SK-N-SH treated with all-trans-retinoic acid at 6 μM for 48 hours (cell line): ENCODE measurements at regions not wholly inside any gene's neighbourhood (a gene's known extent, or its start where the extent isn't known, plus 50 kb on each side); places are given as distances from the start of the nearest gene placed in this dataset.

Experiments used
- ATAC-seq: fragments of 200-7000 bp; cut with Tn5 transposase; 3 replicates; pipeline ENCODE4 v1.9.1; 2020; ENCODE audit warnings: mild to moderate bottlenecking, moderate library complexity
- BACH2 ChIP-seq: fragments of 250-450 bp; sonication (Bioruptor Pico); IDR thresholded peaks from 2 replicates; pipeline ENCODE4 v1.9.0; 2021; ENCODE audit warnings: mild to moderate bottlenecking, borderline replicate concordance
- CREB5 ChIP-seq: fragments of 250-450 bp; sonication (Bioruptor Pico); IDR thresholded peaks from 2 replicates; pipeline ENCODE4 v1.5.1; 2020; ENCODE audit warnings: low read depth, mild to moderate bottlenecking, moderate library complexity
- CSDC2 ChIP-seq: fragments of 250-450 bp; sonication (Bioruptor Pico); IDR thresholded peaks from 2 replicates; pipeline ENCODE4 v1.5.0; 2020; ENCODE audit warnings: mild to moderate bottlenecking, moderate library complexity
- CSRNP3 ChIP-seq: fragments of 250-450 bp; sonication (Bioruptor Pico); IDR thresholded peaks from 2 replicates; pipeline ENCODE4 v1.5.1; 2021; ENCODE audit warnings: mild to moderate bottlenecking, moderate library complexity
- ESRRG ChIP-seq: fragments of 250-450 bp; sonication (Bioruptor Pico); IDR thresholded peaks from 2 replicates; pipeline ENCODE4 v1.6.1; 2021; ENCODE audit warnings: mild to moderate bottlenecking
- GLIS3 ChIP-seq: fragments of 250-450 bp; sonication (Bioruptor Pico); IDR thresholded peaks from 2 replicates; pipeline ENCODE4 v1.5.0; 2020; ENCODE audit warnings: mild to moderate bottlenecking, moderate library complexity
- ISL1 ChIP-seq: fragments of 250-450 bp; sonication (Bioruptor Pico); IDR thresholded peaks from 2 replicates; pipeline ENCODE4 v2.1.2; 2022; ENCODE audit warnings: mild to moderate bottlenecking, moderate library complexity
- PATZ1 ChIP-seq: fragments of 250-450 bp; sonication (Bioruptor Pico); IDR thresholded peaks from 2 replicates; pipeline ENCODE4 v1.8.0; 2020; ENCODE audit warnings: mild to moderate bottlenecking, moderate library complexity, borderline replicate concordance
- PPARA ChIP-seq: fragments of 250-450 bp; sonication (Bioruptor Pico); IDR thresholded peaks from 2 replicates; pipeline ENCODE4 v1.5.0; 2020; ENCODE audit warnings: mild to moderate bottlenecking, borderline replicate concordance
- SNAI2 ChIP-seq: fragments of 250-450 bp; sonication (Bioruptor Pico); IDR thresholded peaks from 2 replicates; pipeline ENCODE4 v1.5.0; 2020; ENCODE audit warnings: mild to moderate bottlenecking, moderate library complexity
- TOX ChIP-seq: fragments of 250-450 bp; sonication (Bioruptor Pico); IDR thresholded peaks from 2 replicates; pipeline ENCODE4 v1.8.0; 2021; ENCODE audit warnings: mild to moderate bottlenecking, moderate library complexity, borderline replicate concordance
- ZC3H10 ChIP-seq: fragments of 250-450 bp; sonication (Bioruptor Pico); IDR thresholded peaks from 2 replicates; pipeline ENCODE4 v1.5.1; 2021; ENCODE audit warnings: mild to moderate bottlenecking, moderate library complexity
- ZFP30 ChIP-seq: fragments of 450-650 bp; formaldehyde crosslinking; IDR thresholded peaks from 2 replicates; pipeline ENCODE4 v1.5.0; 2022; ENCODE audit warnings: mild to moderate bottlenecking, moderate library complexity
- ZNF70 ChIP-seq: fragments of 450-650 bp; formaldehyde crosslinking; IDR thresholded peaks from 2 replicates; pipeline ENCODE4 v1.5.0; 2020; ENCODE audit warnings: mild to moderate bottlenecking, moderate library complexity
- ZNF8 ChIP-seq: fragments of 450-650 bp; formaldehyde crosslinking; IDR thresholded peaks from 2 replicates; pipeline ENCODE4 v1.5.0; 2020; ENCODE audit warnings: mild to moderate bottlenecking, moderate library complexity
- TF ChIP-seq, protein P1 (sequence below): fragments of 250-450 bp; sonication (Bioruptor Pico); IDR thresholded peaks from 2 replicates; pipeline ENCODE4 v1.5.0; 2020; ENCODE audit warnings: mild to moderate bottlenecking, moderate library complexity
- TF ChIP-seq, protein P2 (sequence below): fragments of 250-450 bp; sonication (Bioruptor Pico); IDR thresholded peaks from 2 replicates; pipeline ENCODE4 v1.8.0; 2021; ENCODE audit warnings: low read depth, mild to moderate bottlenecking, moderate library complexity, borderline replicate concordance

- ATAC-seq: no peak
- TF ChIP-seq CSRNP3 (CRISPR knock-in tag) (no peak), ZNF8 (CRISPR knock-in tag) (no peak), BACH2 (CRISPR knock-in tag) (no peak), ISL1 (CRISPR knock-in tag) (no peak)
- TF ChIP-seq, protein P1, sequence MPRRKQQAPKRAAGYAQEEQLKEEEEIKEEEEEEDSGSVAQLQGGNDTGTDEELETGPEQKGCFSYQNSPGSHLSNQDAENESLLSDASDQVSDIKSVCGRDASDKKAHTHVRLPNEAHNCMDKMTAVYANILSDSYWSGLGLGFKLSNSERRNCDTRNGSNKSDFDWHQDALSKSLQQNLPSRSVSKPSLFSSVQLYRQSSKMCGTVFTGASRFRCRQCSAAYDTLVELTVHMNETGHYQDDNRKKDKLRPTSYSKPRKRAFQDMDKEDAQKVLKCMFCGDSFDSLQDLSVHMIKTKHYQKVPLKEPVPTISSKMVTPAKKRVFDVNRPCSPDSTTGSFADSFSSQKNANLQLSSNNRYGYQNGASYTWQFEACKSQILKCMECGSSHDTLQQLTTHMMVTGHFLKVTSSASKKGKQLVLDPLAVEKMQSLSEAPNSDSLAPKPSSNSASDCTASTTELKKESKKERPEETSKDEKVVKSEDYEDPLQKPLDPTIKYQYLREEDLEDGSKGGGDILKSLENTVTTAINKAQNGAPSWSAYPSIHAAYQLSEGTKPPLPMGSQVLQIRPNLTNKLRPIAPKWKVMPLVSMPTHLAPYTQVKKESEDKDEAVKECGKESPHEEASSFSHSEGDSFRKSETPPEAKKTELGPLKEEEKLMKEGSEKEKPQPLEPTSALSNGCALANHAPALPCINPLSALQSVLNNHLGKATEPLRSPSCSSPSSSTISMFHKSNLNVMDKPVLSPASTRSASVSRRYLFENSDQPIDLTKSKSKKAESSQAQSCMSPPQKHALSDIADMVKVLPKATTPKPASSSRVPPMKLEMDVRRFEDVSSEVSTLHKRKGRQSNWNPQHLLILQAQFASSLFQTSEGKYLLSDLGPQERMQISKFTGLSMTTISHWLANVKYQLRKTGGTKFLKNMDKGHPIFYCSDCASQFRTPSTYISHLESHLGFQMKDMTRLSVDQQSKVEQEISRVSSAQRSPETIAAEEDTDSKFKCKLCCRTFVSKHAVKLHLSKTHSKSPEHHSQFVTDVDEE (CRISPR knock-in tag): no peak
Measured at GRCh38 chr11:130624971-130625544, 176.6 kb downstream of the ADAMTS15 start.

DNA sequence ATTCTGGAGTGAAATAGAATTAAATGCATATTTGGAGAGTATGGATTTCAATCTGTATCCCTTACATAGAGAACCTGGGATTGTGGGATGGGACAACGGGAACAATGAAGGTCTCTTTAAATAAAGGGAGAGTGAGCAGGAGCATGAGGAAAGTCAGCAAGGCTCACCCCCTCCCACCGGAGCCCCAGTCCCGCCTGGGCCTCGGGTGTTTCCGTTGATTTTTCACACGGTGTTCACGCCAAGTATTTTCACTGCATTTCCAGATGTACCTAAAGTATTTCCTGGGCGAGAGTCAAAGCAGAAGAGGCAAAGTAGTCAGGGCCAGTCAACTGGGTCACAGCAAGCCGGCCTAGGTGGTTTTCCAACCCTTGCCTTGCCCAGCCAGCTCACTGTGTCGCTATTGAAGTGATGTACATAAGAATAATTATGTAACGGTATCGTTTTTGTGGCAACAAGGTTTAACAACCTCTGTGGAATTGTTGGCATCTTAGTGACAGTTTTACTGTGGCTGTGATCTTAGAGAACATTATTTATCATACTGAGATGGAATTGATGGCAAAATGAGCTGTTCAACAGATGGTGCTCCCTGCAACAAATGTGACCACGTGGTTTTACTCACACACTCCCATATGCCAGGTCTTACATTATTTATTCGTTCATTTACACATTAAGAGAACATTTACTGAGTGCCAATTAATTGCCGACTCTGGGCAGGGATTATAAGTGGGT lies 177.3 kb downstream of the ADAMTS15 start:
- TF ChIP-seq BACH2 (CRISPR knock-in tag) (no peak), TOX (CRISPR knock-in tag) (no peak), SNAI2 (CRISPR knock-in tag) (no peak), ESRRG (CRISPR knock-in tag) (no peak), CSRNP3 (CRISPR knock-in tag) (no peak), CSDC2 (no peak), PATZ1 (CRISPR knock-in tag) (no peak), ZC3H10 (no peak), CREB5 (CRISPR knock-in tag) (no peak), ZFP30 (no peak), ZNF8 (CRISPR knock-in tag) (no peak), GLIS3 (CRISPR knock-in tag) (no peak), PPARA (no peak), ZNF70 (CRISPR knock-in tag) (no peak)
- TF ChIP-seq, protein P2, sequence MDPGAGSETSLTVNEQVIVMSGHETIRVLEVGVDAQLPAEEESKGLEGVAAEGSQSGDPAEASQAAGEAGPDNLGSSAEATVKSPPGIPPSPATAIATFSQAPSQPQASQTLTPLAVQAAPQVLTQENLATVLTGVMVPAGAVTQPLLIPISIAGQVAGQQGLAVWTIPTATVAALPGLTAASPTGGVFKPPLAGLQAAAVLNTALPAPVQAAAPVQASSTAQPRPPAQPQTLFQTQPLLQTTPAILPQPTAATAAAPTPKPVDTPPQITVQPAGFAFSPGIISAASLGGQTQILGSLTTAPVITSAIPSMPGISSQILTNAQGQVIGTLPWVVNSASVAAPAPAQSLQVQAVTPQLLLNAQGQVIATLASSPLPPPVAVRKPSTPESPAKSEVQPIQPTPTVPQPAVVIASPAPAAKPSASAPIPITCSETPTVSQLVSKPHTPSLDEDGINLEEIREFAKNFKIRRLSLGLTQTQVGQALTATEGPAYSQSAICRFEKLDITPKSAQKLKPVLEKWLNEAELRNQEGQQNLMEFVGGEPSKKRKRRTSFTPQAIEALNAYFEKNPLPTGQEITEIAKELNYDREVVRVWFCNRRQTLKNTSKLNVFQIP: no peak
- TF ChIP-seq, protein P1 (CRISPR knock-in tag): no peak
- TF ChIP-seq, all 23 proteins: peak for 0
- no peak for ATAC-seq
